Kidney tubule cell (primary cell): ENCODE measurements at regions not wholly inside any gene's neighbourhood (a gene's known extent, or its start where the extent isn't known, plus 50 kb on each side); places are given as distances from the start of the nearest gene placed in this dataset.
"Not testable (repeated sequence)": the region's sequence is repeated elsewhere in the genome, so short reads cannot be mapped to it uniquely, and the experiment has no call there.

ENCODE experiments used
- DNase-seq: peaks from one replicate; pipeline ENCODE4 v3.0.0-alpha.2; 2018; ENCODE audit warnings: low spot score

- no peak for DNase-seq
Measured at GRCh38 chr13:64186071-64186470, 2770.4 kb upstream of the PCDH20 start.

- no peak for DNase-seq
Measured at GRCh38 chr13:64180756-64181155, 2765.1 kb upstream of the PCDH20 start.

GRCh38 chr13:64165826-64166225 is 2750.2 kb upstream of the PCDH20 start:
- DNase-seq: no peak

- DNase-seq: no peak
Measured at GRCh38 chr13:64164435-64164834, 2748.8 kb upstream of the PCDH20 start.

- DNase-seq: no peak
Measured at GRCh38 chr13:64160479-64160878, 2744.8 kb upstream of the PCDH20 start.

- no peak for DNase-seq
Measured at GRCh38 chr13:64158908-64159307, 2743.3 kb upstream of the PCDH20 start.

- DNase-seq: no peak
Measured at GRCh38 chr13:64154514-64154913, 2738.9 kb upstream of the PCDH20 start.

GRCh38 chr13:64130600-64130999 is 2715.0 kb upstream of the PCDH20 start:
- no peak for DNase-seq

- no peak for DNase-seq
Measured at GRCh38 chr13:64130171-64130570, 2714.5 kb upstream of the PCDH20 start.

GRCh38 chr13:64127856-64128255 is 2712.2 kb upstream of the PCDH20 start:
- DNase-seq: no peak

GRCh38 chr13:64127192-64127591 is 2711.5 kb upstream of the PCDH20 start:
- DNase-seq: no peak

GRCh38 chr13:64121023-64121709 is 2705.5 kb upstream of the PCDH20 start:
- not testable (repeated sequence) for DNase-seq

GRCh38 chr13:64099994-64100393 is 2684.3 kb upstream of the PCDH20 start:
- DNase-seq: no peak

- DNase-seq: no peak
Measured at GRCh38 chr13:64090311-64090710, 2674.7 kb upstream of the PCDH20 start.

- DNase-seq: no peak
Measured at GRCh38 chr13:64088491-64088890, 2672.8 kb upstream of the PCDH20 start.

- DNase-seq: no peak
Measured at GRCh38 chr13:64087624-64088023, 2672.0 kb upstream of the PCDH20 start.

GRCh38 chr13:64083811-64084210 is 2668.2 kb upstream of the PCDH20 start:
- no peak for DNase-seq

- DNase-seq: no peak
Measured at GRCh38 chr13:64083396-64083795, 2667.7 kb upstream of the PCDH20 start.

GRCh38 chr13:64078480-64078936 is 2662.9 kb upstream of the PCDH20 start:
- DNase-seq: no peak

- DNase-seq: no peak
Measured at GRCh38 chr13:64078025-64078424, 2662.4 kb upstream of the PCDH20 start.

- DNase-seq: not testable (repeated sequence)
Measured at GRCh38 chr13:64077132-64077835, 2661.6 kb upstream of the PCDH20 start.

GRCh38 chr13:64075543-64076271 is 2660.1 kb upstream of the PCDH20 start:
- DNase-seq: no peak

- DNase-seq: no peak
Measured at GRCh38 chr13:64074971-64075474, 2659.4 kb upstream of the PCDH20 start.
